Activated naive CD4-positive, alpha-beta T cell (primary cell): ENCODE measurements at regions not wholly inside any gene's neighbourhood (a gene's known extent, or its start where the extent isn't known, plus 50 kb on each side); places are given as distances from the start of the nearest gene placed in this dataset.

Source experiments
- DNase-seq, 4 experiments: peaks; one replicate each; lab custom pipeline; 2025; lab: John Stamatoyannopoulos, UW

- DNase-seq = no peak
These were observed 607.2 kb downstream of the QKI start for GRCh38 chr6:164021589-164022250.

DNA sequence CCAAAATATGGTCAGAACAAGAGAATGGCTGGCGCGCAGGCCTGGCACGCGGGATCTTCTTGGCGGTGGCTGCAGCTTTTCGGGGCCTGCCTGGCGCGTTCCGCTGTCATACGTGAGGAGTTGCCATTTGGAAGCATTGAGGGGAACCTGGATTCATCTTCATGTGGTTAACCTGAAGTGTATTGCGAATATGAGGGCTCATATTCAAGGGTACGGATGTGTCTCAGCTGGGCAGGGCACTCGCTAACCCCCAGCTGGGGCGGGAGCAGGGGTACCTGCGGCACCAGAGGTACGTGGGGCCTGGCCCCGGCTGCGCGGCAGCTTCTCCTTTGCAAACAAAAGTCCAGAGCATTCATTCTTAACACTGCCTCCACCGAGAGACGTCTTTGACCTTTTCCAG is 605.6 kb downstream of the QKI start:
- DNase-seq = no peak

- DNase-seq = no peak
These were observed 603.6 kb downstream of the QKI start for GRCh38 chr6:164018133-164018532.

DNA sequence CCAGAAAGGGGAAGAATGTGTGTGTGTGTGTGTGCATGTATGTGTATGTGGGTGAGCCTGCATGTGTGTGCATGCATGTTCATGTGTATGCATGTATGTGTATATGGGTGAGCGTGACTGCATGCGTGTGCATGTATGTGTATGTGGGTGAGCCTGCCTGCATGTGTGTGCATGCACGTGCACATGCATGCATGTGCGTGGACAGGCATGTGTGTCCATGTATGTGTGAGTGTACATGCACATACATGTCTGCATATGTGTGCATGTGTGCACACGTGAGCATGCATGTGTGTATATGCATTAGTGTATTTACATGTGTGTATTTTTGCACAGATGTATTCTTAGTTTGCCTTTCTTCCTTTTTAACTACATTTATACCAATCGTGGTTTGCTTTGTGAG is 601.5 kb downstream of the QKI start:
- DNase-seq = no peak

DNA sequence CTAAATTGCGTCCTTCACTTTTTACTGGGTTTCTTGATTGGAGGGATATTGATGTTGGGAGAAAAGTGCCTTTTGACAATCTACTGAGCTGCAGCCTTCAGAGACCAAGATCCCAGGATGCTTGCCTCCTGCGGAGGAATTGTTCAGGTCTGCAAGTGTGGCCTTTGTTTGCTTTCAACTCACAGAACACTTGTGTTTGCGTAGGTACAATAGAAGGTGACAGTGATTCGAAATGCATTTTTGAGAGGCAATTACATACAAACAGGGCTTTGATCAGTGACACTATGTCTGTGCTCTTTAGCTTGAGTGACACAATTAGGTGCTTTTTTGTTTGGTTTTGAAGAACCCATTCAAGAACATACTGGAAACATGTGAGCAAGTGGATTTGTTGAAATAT is 600.6 kb downstream of the QKI start:
- no peak for DNase-seq

DNA sequence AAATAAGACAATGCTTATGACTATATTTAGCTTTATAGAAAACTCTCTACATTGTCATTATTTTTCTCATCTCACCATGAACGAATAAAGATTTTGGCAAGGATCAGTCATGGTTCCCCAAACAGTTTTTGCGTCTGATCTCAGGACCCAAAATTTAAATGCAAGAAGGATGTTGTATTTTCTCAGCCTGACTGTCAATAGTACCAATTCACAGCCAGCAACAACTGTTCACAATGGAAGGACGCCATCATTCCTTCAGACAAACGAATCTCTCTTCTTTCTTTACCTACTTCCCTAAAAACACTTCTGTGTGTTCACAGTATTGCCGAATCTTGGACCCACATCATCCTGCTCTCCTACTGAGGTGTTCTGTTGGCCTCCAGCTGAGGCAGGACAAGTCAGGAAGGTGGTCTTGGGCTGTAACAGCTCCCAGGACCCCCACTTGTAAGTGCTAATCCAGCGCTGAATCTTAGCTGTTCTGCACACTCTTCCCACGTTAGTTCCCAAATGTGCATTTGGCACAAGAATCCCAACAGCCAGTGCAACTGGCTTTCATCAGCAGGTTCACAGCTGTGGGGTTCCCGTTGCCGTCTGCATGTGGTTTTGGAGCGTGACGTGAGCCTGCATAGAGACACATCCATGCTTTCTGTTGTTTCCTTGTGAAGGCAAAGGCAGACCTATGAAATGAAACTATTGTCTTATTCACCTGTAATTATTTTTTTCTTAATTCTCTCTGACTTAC is 600.0 kb downstream of the QKI start:
- no peak for DNase-seq

- no peak for DNase-seq
These were observed 599.1 kb downstream of the QKI start for GRCh38 chr6:164013480-164014208.

DNA sequence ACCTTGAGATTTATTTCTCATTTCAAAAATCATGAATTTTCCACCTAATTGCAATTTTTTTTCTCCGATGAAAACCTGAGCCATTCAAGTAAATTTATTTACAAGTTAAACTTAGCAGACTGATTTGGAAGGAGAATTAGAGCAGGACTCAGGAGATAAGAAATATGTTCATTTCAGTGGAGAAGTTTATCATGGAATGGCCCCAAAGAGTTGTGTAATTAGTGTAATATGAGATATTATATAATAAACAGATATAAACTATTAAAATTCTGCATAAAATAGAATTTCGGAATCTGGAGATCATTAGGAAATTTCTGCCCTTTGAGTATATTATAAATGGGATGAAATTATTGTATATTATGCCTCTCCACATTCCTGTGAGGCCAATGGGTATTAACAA is 596.8 kb downstream of the QKI start:
- DNase-seq = no peak

GRCh38 chr6:164010441-164011103 is 596.1 kb downstream of the QKI start:
- DNase-seq = no peak

GRCh38 chr6:164008902-164009301 is 594.4 kb downstream of the QKI start:
- DNase-seq = no peak

- no peak for DNase-seq
These were observed 593.4 kb downstream of the QKI start for GRCh38 chr6:164007881-164008280.

DNA sequence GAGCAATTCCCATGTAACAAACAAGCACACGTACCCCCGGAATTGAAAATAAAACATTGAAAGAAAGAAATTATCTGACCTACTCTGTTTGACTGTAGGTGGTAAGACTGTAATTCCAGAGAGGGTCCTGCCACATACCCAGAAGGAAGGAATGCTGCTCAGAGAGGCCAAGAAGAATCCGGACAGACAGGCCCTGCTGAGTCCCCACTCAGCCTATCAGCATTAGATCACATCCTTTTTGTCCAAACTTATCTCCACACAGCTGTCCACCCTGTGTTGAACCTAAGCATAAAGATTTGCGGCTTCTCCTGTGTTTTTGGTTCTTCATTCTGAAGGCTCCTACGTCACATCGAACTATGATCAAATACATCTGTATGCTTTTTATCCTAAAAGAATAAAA is 591.9 kb downstream of the QKI start:
- DNase-seq = no peak

GRCh38 chr6:164005004-164005711 is 590.6 kb downstream of the QKI start:
- no peak for DNase-seq

GRCh38 chr6:164000276-164000675 is 585.8 kb downstream of the QKI start:
- DNase-seq = no peak

- DNase-seq = no peak
These were observed 585.1 kb downstream of the QKI start for GRCh38 chr6:163999475-164000125.

DNA sequence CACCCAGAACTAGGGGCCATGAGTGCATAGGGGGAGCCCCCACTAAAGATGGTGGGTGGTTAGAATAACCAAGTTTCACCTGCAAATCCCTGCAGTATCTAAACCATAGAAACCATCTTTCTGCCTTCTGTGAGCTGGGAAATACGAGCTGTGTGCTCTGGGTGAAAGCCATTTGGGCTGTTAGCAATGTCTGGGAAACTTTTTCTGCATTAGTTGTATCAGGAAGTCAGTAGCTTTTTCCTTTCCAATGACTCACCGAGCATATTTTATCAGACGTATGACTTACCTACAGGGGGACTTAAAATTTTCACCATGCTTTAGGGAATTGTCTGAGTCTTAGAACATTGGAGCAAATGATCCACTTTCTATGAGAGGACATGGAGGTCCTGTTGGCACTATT is 584.0 kb downstream of the QKI start:
- no peak for DNase-seq

DNA sequence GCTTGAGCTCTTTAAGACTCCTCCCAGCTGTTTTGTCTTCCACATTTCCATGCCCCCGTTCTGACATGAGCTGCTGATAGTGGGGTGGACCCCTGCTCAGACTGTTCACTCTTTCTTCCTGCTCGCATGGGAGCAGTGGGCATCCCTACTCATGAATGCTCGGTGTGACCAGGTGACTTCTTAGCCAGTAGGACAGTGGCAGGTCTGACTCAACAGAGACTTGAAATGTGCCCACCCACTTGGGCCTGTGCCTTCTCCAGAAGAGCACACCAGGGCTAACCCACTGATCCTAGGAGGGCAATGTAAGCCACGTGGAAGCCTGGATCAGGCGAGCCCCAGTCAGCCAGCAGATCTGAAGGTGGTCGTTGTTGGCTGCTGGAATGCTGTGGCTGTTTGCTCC is 582.0 kb downstream of the QKI start:
- no peak for DNase-seq

GRCh38 chr6:163994566-163994965 is 580.0 kb downstream of the QKI start:
- DNase-seq = no peak

- DNase-seq = no peak
These were observed 578.2 kb downstream of the QKI start for GRCh38 chr6:163992701-163993100.

DNA sequence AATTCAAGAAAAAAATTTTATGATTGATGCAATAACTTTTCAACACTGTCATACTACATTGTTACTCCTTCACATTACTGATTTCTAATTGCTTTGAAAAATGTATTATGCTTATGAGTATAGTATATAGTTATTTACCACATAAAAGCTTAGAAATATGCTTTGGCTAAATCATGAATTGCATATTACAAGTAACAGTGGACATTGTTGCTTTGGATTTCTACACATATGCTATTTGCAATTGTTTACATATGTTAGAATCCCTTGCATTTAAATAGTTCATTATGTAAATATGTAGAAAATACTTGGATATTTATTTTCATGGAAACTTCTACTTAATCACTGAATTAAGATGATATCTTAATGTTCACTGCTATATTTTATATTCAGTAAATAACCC is 577.5 kb downstream of the QKI start:
- DNase-seq = no peak

GRCh38 chr6:163991321-163991720 is 576.8 kb downstream of the QKI start:
- no peak for DNase-seq

GRCh38 chr6:163986313-163986712 is 571.8 kb downstream of the QKI start:
- DNase-seq = no peak
